K562 (cell line): ENCODE measurements at regions not wholly inside any gene's neighbourhood (a gene's known extent, or its start where the extent isn't known, plus 50 kb on each side); places are given as distances from the start of the nearest gene placed in this dataset.

Experiments
- ATAC-seq: fragments of 200-7000 bp; cut with Tn5 transposase; 3 replicates; pipeline ENCODE4 v1.9.1; 2020; ENCODE audit warnings: moderate library complexity
- BruUV-seq: library from RNA; stranded (reverse); fragments of 400-500 nt; replicated peaks from 2 replicates; lab custom pipeline; 2021; lab: Mats Ljungman, UMichigan
- CTCF ChIA-PET: fragments of 300-600 bp; formaldehyde crosslinking; extraction: SDS; loops from one replicate; lab custom pipeline; 2021; ENCODE audit warnings: low intra/inter-chr PET ratio; lab: Yijun Ruan, JAX
- POLR2A ChIA-PET: fragments of 300-600, 350-650 bp; sonication (Branson Sonifier 250); formaldehyde crosslinking; extraction: SDS; loops from one replicate; lab custom pipeline; 2021; ENCODE audit warnings: antibody characterized with exemption, inconsistent platforms; lab: Yijun Ruan, JAX
- DNase-seq, 4 experiments: peaks; one replicate each; pipeline versions ENCODE4 v3.0.0 to v3.0.0-alpha.2; 2011 to 2018; ENCODE audit warnings: low spot score in 3 of 4, mixed read lengths in 3 of 4; ENCODE audit errors: extremely low read depth in 1 of 4
- FAIRE-seq: peaks from 2 replicates; lab custom pipeline; 2011; peaks lifted over from hg19 to GRCh38; lab: Jason Lieb, UNC
- H2AFZ ChIP-seq: 2 replicates; pipeline ENCODE4 v1.6.0; 2011; ENCODE audit warnings: low read depth, low read length, control low read depth, inconsistent platforms
- H3K27ac ChIP-seq: fragments of 200-600 bp; 3 replicates; pipeline ENCODE4 v1.8.0; 2011; ENCODE audit warnings: low read depth, mild to moderate bottlenecking, control low read depth, inconsistent platforms, low read length, moderate library complexity, mixed read lengths; ENCODE audit errors: extremely low read depth
- H3K27me3 ChIP-seq, 2 experiments: fragments of 300-600 bp in 1 of 2; 2 replicates in 1 of 2; 3 replicates in 1 of 2; pipeline versions ENCODE4 v1.6.0 to v1.8.0; 2011; ENCODE audit warnings: inconsistent platforms in 2 of 2, low read length in 2 of 2, mild to moderate bottlenecking in 1 of 2, mixed read lengths in 1 of 2, moderate library complexity in 1 of 2; ENCODE audit not compliant: control insufficient read depth in 2 of 2, insufficient read depth in 2 of 2
- H3K36me3 ChIP-seq: fragments of 300-600 bp; 3 replicates; pipeline ENCODE4 v1.8.0; 2011; ENCODE audit warnings: mild to moderate bottlenecking, low read length, inconsistent platforms; ENCODE audit not compliant: control insufficient read depth, insufficient read depth
- H3K4me1 ChIP-seq, 2 experiments: fragments of 200-600 bp in 1 of 2; replicated peaks in 1 of 2; 2 replicates in 1 of 2; 3 replicates in 1 of 2; pipeline versions ENCODE4 v1.5.1 to v1.8.0; 2011; ENCODE audit warnings: inconsistent platforms in 2 of 2, low read length in 2 of 2, mild to moderate bottlenecking in 1 of 2, mixed read lengths in 1 of 2, moderate library complexity in 1 of 2; ENCODE audit not compliant: control insufficient read depth in 2 of 2, insufficient read depth in 2 of 2
- H3K4me2 ChIP-seq: 2 replicates; pipeline ENCODE4 v1.6.1; 2011; ENCODE audit warnings: low read length, control low read depth, inconsistent platforms, mixed read lengths; ENCODE audit not compliant: insufficient read depth
- H3K4me3 ChIP-seq: fragments of 200-600 bp; sonication (generic), shearing (Covaris generic); 2 replicates; pipeline ENCODE4 v1.5.1; 2016; ENCODE audit warnings: control low read depth, inconsistent platforms
- H3K79me2 ChIP-seq: fragments of 200-600 bp; 3 replicates; pipeline ENCODE4 v1.8.0; 2011; ENCODE audit warnings: low read length, inconsistent platforms; ENCODE audit not compliant: control insufficient read depth, insufficient read depth
- H3K9ac ChIP-seq, 2 experiments: 2 replicates each; pipeline versions ENCODE4 v1.6.0 to v1.6.1; 2011; ENCODE audit warnings: low read depth in 2 of 2, low read length in 2 of 2, control low read depth in 1 of 2, inconsistent platforms in 1 of 2, mild to moderate bottlenecking in 1 of 2, mixed read lengths in 1 of 2; ENCODE audit not compliant: insufficient read depth in 1 of 2
- H3K9me1 ChIP-seq: one replicate; pipeline ENCODE4 v1.6.0; 2011; ENCODE audit warnings: inconsistent platforms, mild to moderate bottlenecking, low read length, moderate library complexity; ENCODE audit not compliant: control insufficient read depth, insufficient read depth
- H3K9me3 ChIP-seq: replicated peaks from 2 replicates; pipeline ENCODE4 v1.5.1; 2011; ENCODE audit warnings: low read depth, low read length, inconsistent platforms; ENCODE audit not compliant: control insufficient read depth, insufficient read depth
- H4K20me1 ChIP-seq: replicated peaks from 2 replicates; pipeline ENCODE4 v1.6.1; 2011; ENCODE audit warnings: low read length, inconsistent platforms, mixed read lengths; ENCODE audit not compliant: control insufficient read depth, insufficient read depth
- CCNT2 ChIP-seq: IDR thresholded peaks from 2 replicates; pipeline ENCODE4 v1.6.1; 2011; ENCODE audit warnings: borderline replicate concordance, low read depth, mild to moderate bottlenecking, moderate library complexity, mixed read lengths, low read length; ENCODE audit not compliant: insufficient read length; ENCODE audit errors: extremely low read depth
- DACH1 ChIP-seq: fragments of 450-650 bp; IDR thresholded peaks from 2 replicates; pipeline ENCODE4 v1.6.1; 2018; ENCODE audit not compliant: partially characterized antibody
- E2F8 ChIP-seq: fragments of 450-650 bp; IDR thresholded peaks from 2 replicates; pipeline ENCODE4 v1.7.1; 2018; ENCODE audit warnings: mild to moderate bottlenecking, low read depth; ENCODE audit not compliant: partially characterized antibody
- E4F1 ChIP-seq: fragments of 250-450 bp; sonication (Bioruptor Pico); IDR thresholded peaks from 2 replicates; pipeline ENCODE4 v1.5.0; 2021; ENCODE audit warnings: mild to moderate bottlenecking, borderline replicate concordance
- HIVEP1 ChIP-seq: fragments of 250-450 bp; sonication (Bioruptor Pico); IDR thresholded peaks from 2 replicates; pipeline ENCODE4 v1.4.0; 2020; ENCODE audit warnings: mild to moderate bottlenecking
- SAP30 ChIP-seq: fragments of 200-600 bp; sonication (generic); IDR thresholded peaks from 2 replicates; pipeline ENCODE4 v1.6.1; 2012; ENCODE audit warnings: borderline replicate concordance, low read depth, mild to moderate bottlenecking, moderate library complexity, low read length, control low read depth, inconsistent platforms; ENCODE audit not compliant: insufficient read depth, poor library complexity, severe bottlenecking
- SRSF3 ChIP-seq: fragments of 200-400 bp; formaldehyde crosslinking; IDR thresholded peaks from 2 replicates; pipeline ENCODE4 v1.6.1; 2016; ENCODE audit warnings: mild to moderate bottlenecking, low read length, moderate library complexity; ENCODE audit not compliant: insufficient read depth
- XRCC3 ChIP-seq: fragments of 450-650 bp; IDR thresholded peaks from 2 replicates; pipeline ENCODE4 v1.6.1; 2017; ENCODE audit warnings: mild to moderate bottlenecking, moderate library complexity
- ZEB2 ChIP-seq: fragments of 450-650 bp; IDR thresholded peaks from 2 replicates; pipeline ENCODE4 v1.6.1; 2016
- ZKSCAN8 ChIP-seq: fragments of 200-800 bp; sonication (Bioruptor generic); IDR thresholded peaks from 2 replicates; pipeline ENCODE4 v1.6.1; 2016; ENCODE audit warnings: missing genetic modification characterization, missing compliant biosample characterization
- ZNF143 ChIP-seq: sonication (generic); formaldehyde crosslinking; IDR thresholded peaks from 2 replicates; pipeline ENCODE4 v1.9.0; 2022; ENCODE audit warnings: mild to moderate bottlenecking, missing genetic modification reagents
- in situ Hi-C: fragments of 300-500 bp; cut with MboI; formaldehyde crosslinking; loops from 4 replicates; pipeline ENCODE4 v1.15.0; 2018; ENCODE audit warnings: inconsistent platforms, mixed read lengths
- intact Hi-C: fragments of 100-400 bp; cut with micrococcal nuclease; formaldehyde crosslinking; loops from 2 replicates; pipeline ENCODE4 v1.14.2; 2022
- TF ChIP-seq, protein P1 (sequence below): sonication (generic); formaldehyde crosslinking; IDR thresholded peaks from 2 replicates; pipeline ENCODE4 v1.8.0; 2022; ENCODE audit warnings: mild to moderate bottlenecking, missing genetic modification reagents

DNA sequence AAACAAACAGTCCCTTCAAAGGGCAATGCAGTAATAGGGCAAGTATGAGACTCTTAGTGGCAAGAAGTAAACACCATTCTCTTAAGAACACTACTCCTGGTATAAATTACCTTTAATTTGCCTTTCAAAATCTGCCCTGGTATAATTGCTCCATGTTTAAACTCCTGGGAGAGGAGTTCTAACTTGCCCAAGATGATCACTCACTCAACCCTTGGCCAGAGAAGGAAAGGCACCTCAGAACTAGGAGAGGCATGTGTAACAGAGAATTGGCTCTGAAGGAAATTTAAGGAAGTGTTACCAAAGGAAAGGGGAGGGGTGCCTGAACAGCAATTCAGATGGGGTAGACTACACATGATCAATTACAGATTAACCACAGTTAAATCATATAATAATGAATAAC is 1173.6 kb upstream of the SORCS1 start:
- BruUV-seq = no TSS peak
- no peak for FAIRE-seq

More for the DNA sequence above, 1173.6 kb upstream of the SORCS1 start:
- no peak for TF ChIP-seq HIVEP1 (CRISPR knock-in tag)
- no peak for TF ChIP-seq CCNT2
- no peak for TF ChIP-seq SAP30
- no peak for TF ChIP-seq XRCC3
- no peak for TF ChIP-seq ZNF143 (CRISPR knock-in tag)
- no peak for TF ChIP-seq E2F8
- TF ChIP-seq ZEB2 = no peak
- TF ChIP-seq SRSF3 = no peak
- TF ChIP-seq DACH1 = no peak
- no peak for TF ChIP-seq ZKSCAN8 (CRISPR knock-in tag)
- no peak for TF ChIP-seq E4F1 (CRISPR knock-in tag)
- TF ChIP-seq, protein P1, sequence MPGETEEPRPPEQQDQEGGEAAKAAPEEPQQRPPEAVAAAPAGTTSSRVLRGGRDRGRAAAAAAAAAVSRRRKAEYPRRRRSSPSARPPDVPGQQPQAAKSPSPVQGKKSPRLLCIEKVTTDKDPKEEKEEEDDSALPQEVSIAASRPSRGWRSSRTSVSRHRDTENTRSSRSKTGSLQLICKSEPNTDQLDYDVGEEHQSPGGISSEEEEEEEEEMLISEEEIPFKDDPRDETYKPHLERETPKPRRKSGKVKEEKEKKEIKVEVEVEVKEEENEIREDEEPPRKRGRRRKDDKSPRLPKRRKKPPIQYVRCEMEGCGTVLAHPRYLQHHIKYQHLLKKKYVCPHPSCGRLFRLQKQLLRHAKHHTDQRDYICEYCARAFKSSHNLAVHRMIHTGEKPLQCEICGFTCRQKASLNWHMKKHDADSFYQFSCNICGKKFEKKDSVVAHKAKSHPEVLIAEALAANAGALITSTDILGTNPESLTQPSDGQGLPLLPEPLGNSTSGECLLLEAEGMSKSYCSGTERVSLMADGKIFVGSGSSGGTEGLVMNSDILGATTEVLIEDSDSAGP (CRISPR knock-in tag) = no peak
- Histone ChIP-seq H3K4me2 (no peak overlapping the region), H3K27me3 (no peaks in the 10 kb centered on the region), H4K20me1 (no peaks in the 10 kb centered on the region), H3K4me1 (no peaks in the 10 kb centered on the region), H3K36me3 (no peaks in the 10 kb centered on the region), H3K27ac (no peak overlapping the region), H3K9ac (no peak overlapping the region), H3K79me2 (no peaks in the 10 kb centered on the region), H2AFZ (no peak overlapping the region), H3K9me3 (no peaks in the 10 kb centered on the region), H3K9me1 (no peaks in the 10 kb centered on the region), H3K4me3 (no peak overlapping the region)
- ChIA-PET CTCF (no interaction called here), POLR2A (no interaction called here)
- DNase-seq (no peak), ATAC-seq (no peak)
- in situ Hi-C loops = no loop called here
- intact Hi-C loops = no loop called here
